Inflammatory macrophage (primary cell): ENCODE measurements at regions not wholly inside any gene's neighbourhood (a gene's known extent, or its start where the extent isn't known, plus 50 kb on each side); places are given as distances from the start of the nearest gene placed in this dataset.
"Not testable (repeated sequence)": the region's sequence is repeated elsewhere in the genome, so short reads cannot be mapped to it uniquely, and the experiment has no call there.

ENCODE experiments used
- DNase-seq, 2 donors: peaks; one replicate each; pipeline ENCODE4 v3.0.0-alpha.2; 2020 to 2022

DNA sequence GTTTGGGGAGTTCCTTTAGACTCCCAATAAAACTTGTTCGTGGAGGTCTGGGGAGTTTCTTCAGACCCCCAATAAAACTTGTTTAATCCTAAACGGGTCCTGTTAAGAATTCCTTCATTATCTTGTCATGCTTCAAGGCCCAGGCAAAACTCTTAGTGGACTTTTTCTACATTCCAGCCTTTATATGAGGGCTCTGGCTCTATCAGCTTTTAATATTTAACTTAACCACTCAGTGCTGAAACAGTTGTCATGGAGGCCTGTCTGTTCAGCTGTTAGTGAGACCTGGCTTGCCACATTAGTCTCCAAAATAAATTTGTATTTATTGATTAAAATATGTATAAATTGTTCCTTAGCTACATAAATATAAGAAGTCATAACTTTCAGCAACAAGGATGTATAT, 1385.1 kb downstream of the REEP3 start:
- DNase-seq, result not testable (repeated sequence)

DNA sequence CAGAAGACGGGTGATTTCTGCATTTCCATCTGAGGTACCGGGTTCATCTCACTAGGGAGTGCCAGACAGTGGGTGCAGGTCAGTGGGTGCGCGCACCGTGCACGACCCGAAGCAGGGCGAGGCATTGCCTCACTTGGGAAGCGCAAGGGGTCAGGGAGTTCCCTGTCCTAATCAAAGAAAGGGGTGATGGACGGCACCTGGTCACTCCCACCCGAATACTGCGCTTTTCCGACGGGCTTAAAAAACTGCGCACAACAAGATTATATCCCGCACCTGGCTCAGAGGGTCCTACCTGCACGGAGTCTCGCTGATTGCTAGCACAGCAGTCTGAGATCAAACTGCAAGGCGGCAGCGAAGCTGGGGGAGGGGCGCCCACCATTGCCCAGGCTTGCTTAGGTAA, 1403.1 kb downstream of the REEP3 start:
- not testable (repeated sequence) for DNase-seq

DNA sequence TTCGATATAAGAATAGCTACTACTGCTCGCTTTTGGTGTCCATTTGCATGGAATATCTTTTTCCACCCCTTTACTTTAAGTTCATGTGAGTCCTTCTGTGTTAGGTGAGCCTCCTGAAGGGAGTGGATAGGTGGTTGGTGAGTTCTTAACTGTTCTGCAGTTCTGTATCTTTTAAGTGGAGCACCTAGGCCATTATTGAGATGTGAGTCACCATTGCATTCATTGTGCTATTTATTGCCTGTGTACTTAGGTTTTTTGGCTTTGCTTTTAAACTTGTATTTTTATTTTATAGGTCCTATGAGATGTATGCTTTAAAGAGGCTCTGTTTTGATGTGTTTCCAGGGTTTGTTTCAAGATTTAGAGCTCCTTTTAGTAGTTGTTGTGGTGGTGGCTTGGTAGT, 1430.8 kb downstream of the REEP3 start:
- no peak for DNase-seq

DNA sequence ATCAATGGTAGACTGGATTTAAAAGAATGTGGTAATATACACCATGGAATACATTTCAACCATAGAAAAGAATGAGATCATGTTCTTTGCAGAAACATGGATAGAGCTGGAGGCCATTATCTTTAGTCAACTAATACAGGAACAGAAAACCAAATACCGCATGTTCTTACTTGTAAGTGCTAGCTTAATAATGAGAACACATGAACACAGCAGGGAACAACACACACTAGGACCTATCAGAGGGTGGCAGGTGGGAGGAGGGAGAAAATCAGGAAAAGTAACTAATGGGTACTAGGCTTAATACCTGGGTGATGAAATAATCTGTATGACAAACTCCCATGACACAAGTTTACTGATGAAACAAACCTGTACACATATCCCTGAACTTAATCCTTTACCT, 1435.2 kb downstream of the REEP3 start:
- no peak for DNase-seq

DNA sequence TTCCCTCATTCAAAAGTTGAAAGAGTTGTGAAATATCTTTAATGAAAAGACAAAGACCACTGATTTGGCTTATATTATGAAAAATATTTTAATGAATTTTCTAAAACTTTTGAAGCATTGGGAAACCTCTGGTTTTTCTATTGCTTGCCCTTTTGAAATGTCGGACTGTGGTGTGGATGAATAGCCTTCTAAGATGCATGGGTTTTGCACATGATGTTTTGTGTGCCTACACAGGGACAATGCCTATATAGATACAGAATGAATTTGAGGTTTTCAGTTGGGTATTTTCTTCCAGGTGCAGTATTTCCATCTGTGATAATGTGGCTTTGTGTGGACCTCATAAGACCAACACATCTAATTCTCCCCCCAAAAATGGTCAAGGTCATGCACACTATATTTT, 1437.9 kb downstream of the REEP3 start:
- no peak for DNase-seq

DNA sequence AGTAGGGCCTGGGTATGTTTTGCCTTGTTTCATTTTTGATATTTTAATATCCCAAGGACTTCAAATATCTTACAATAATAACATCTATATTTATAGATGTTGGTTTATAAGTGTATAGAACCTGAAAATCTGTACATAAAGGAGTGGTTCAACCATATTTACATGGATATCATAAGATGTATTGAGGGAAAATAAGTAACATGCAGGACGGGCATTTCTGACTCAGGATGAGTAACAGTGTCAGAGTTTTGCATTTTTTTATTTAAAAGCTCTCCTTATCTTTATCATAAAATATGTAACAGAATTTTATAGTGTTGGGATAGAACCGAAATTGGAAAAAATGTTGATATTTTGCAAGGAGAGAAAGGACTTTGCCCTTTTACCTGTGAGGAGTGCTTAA, 1438.7 kb downstream of the REEP3 start:
- no peak for DNase-seq

GRCh38 chr10:64973391-64973790, 1452.2 kb downstream of the REEP3 start:
- no peak for DNase-seq

- DNase-seq, result no peak
Measured at GRCh38 chr10:64976150-64976549, 1454.9 kb downstream of the REEP3 start.

- no peak for DNase-seq
Measured at GRCh38 chr10:64977915-64978314, 1456.7 kb downstream of the REEP3 start.

DNA sequence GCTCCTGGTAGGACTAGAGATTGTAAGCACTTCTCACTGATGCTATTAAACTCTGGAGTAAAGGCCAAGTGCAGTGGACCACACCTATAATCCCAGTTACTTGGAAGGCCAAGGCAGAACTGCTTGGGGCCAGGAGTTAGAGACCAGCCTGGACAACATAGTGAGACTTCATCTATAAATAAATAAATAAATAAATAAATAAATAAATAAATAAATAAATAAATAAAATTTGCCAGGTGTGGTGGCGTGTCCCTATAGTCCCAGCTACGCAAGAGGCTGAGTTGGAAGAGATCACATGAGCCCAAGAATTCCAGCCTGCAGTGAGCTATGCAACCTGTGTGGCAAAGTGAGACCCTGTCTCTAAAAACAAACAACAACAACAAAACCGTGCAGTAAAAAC, 1475.7 kb downstream of the REEP3 start:
- DNase-seq, result no peak

- no peak for DNase-seq
Measured at GRCh38 chr10:65010845-65011244, 1489.6 kb downstream of the REEP3 start.

- no peak for DNase-seq
Measured at GRCh38 chr10:65017523-65017922, 1496.3 kb downstream of the REEP3 start.

DNA sequence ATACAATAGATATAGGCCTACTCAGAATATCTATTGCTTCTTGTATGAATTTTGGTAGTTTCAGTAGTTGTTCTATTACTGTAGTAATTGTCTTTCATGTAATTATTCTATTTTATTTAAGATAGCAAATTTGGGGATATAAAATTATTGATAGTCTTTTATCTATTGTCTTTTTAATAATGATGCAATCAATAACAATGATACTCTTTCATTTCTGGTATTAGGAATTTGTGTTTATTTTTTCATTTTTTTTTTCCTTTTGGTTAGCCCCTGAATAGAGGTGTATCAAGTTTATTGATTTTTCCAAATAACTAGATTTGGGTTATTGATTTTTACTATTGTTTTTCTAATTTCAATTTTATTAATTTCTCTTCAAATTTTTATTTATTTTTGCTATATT, 1503.7 kb downstream of the REEP3 start:
- DNase-seq, result no peak

GRCh38 chr10:65030263-65030662, 1509.1 kb downstream of the REEP3 start:
- DNase-seq, result no peak

DNA sequence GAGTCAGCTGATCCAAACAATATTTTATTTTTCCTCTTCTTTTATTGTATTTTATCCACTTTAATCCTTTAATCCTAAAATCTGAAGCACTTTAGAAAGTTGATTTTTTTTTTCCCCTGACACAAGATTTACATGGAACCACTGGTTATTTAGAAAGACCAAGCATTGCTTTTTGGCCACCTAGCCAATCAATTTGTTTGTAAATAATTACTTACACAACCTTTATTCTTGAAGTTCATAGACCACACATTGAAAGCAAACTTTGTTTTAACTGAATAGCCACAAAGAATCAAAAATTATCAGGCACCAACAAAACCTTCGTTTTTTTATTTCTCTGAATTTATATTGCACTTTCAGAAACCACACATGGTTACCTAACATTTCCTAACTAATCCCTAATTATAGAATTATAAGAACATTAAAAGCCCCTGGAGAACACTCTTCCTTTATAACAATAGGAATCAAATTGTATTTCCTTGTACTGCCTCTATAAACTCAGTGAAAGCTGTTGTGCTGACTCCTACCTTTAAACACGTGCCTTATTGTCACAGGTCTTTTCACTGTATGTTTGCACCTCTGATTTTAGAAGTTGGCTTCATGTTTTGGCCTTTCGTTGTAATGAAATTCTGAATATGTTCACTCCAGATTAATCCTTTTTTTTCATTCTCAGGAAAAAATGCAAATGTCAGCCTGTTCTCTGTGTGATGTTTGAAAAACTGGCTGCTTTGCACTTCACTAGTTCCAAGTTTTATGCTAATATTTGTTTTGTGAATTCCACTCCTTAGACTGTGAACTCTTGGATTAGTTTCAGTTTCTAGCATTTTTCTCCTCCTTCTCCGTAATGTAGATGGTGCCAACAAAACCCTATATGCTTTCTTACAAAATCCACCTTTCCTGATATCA, 1511.9 kb downstream of the REEP3 start:
- no peak for DNase-seq

DNA sequence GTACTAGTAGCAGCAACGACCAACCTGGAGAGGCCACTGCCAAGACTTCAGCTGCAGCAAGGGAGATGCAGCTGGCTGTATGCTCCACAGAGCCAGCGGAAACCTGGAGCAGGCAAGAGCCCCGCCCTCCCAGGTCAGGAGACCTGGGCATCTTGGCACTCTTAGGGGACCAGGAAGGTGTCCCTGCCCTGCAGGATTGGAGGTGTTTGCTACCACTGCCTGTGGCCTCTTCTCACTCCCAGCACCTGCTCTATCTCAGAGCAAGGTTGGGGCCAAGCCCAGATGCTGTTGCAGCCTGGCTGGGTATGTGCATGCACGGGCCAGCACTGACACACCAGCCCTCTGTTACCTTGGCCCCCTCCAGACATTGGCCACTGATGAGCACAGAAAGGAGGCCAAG, 1512.8 kb downstream of the REEP3 start:
- DNase-seq, result no peak

DNA sequence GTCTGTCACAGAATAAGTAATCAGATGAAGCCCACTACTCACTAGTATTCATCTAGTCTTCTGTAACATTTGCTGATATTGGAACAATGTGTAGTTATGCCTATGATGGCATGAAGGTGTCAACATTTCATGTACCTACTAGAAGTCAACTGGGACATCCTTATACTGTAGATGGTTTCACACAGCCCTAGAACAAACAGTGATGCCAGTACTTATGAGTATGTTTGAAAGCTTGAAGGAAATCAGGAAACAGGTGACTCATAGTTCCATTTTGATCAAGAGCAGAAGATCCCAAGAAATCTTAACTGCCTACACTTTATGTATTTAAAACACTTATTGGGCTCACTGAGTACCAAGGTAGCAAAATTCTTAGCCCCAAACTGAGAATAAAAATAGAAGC, 1519.6 kb downstream of the REEP3 start:
- no peak for DNase-seq

GRCh38 chr10:65041307-65041706, 1520.1 kb downstream of the REEP3 start:
- DNase-seq, result no peak

- no peak for DNase-seq
Measured at GRCh38 chr10:65042496-65042895, 1521.3 kb downstream of the REEP3 start.

- DNase-seq, result no peak
Measured at GRCh38 chr10:65046831-65047230, 1525.6 kb downstream of the REEP3 start.

DNA sequence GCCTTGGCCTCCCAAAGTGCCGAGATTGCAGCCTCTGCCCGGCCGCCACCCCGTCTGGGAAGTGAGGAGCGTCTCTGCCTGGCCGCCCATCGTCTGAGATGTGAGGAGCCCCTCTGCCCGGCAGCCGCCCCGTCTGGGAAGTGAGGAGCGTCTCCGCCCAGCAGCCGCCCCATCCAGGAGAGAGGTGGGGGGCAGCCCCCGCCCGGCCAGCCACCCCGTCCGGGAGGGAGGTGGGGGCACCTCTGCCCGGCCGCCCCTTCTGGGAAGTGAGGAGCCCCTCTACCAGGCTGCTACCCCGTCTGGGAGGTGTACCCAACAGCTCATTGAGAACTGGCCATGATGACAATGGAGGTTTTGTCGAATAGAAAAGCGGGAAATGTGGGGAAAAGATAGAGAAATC, 1530.9 kb downstream of the REEP3 start:
- DNase-seq, result not testable (repeated sequence)

DNA sequence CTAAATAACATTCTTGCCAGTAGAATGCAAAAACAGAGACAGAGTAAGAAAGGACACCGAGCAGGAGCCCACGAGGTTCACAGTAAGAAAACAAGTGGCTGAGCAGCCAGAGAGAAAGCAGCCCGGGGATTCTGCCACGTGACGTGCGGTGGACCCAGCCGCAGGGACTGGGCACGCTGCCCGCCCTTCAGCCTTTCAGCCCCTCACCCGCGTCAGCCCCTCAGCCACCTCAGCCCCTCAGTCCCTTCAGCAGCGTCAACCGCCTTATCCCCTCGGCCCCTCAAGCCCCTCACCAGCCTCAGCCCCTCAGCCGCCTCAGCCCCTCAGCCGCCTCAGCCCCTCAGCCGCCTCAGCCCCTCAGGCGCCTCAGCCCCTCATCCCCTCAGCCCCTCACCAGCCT, 1532.2 kb downstream of the REEP3 start:
- DNase-seq, result not testable (repeated sequence)

GRCh38 chr10:65053831-65054351, 1532.7 kb downstream of the REEP3 start:
- not testable (repeated sequence) for DNase-seq

DNA sequence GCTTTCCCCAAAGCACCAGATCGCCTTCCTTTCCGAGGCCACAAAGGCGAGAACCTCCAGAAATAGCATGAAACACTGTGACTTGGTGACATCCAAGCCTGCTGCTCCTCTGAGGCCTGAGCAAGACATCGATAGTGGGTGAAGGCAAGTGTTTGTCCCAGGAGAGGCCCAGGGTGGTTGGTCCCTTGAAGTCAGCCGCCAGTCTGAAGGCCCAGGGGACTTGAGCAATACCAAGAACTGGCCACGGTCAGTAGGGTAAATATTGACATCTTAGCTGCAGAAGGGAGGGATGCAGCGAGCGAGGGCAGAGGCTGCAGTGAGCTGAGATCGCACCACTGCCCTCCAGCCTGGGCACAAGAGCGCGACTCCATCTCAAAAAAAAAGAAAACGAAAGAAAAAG, 1533.5 kb downstream of the REEP3 start:
- DNase-seq, result not testable (repeated sequence)

- no peak for DNase-seq
Measured at GRCh38 chr10:65065278-65065677, 1544.1 kb downstream of the REEP3 start.
